ENCODE measurements at regions not wholly inside any gene's neighbourhood (a gene's known extent, or its start where the extent isn't known, plus 50 kb on each side); places are given as distances from the start of the nearest gene placed in this dataset.

DNA sequence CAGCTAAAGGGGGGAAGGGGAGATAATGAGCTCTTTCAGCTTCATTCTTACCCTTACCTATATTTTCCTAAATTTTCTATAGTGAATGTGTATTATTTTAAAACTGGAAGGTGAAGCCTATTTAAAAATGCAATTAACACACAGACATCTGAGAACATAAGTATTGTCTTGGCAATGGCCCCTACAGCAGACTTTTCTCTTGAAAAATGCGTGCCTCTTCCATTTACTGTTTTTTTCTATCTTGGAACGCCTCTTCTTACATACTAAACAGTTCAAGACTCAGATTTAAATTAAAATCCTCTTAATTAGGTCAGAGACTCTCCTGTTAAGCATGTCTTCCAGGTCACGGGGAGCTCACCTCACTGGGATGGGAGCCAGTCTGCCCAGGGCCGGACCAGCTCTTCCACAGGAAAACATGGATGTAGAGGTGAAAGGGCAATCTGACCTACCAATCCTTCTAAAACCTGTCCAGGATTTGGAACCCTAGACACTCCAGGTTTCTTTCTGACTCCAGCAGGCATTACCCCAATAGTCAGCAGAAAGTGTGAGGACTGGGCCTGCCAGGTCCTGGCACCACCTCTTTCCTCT, 137.3 kb downstream of the ZNF281 start:
- 85 to 92% methylated on average over 4 of the region's 4 CpGs for WGBS, 2 donors
- no peak for DNase-seq
- TF ChIP-seq, protein P1, sequence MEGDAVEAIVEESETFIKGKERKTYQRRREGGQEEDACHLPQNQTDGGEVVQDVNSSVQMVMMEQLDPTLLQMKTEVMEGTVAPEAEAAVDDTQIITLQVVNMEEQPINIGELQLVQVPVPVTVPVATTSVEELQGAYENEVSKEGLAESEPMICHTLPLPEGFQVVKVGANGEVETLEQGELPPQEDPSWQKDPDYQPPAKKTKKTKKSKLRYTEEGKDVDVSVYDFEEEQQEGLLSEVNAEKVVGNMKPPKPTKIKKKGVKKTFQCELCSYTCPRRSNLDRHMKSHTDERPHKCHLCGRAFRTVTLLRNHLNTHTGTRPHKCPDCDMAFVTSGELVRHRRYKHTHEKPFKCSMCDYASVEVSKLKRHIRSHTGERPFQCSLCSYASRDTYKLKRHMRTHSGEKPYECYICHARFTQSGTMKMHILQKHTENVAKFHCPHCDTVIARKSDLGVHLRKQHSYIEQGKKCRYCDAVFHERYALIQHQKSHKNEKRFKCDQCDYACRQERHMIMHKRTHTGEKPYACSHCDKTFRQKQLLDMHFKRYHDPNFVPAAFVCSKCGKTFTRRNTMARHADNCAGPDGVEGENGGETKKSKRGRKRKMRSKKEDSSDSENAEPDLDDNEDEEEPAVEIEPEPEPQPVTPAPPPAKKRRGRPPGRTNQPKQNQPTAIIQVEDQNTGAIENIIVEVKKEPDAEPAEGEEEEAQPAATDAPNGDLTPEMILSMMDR (IDR thresholded peaks at IDR 0.05), result no peak
- H3K9me3 ChIP-seq, result no peaks in the 10 kb centered on the region
- intact Hi-C loops (cut with DNase I), result loop anchor here in 2 of 10 donors (10.0 kb wide), 2 partner anchors 128 to 212 kb away; no protein-coding TSS in a partner anchor
- no peaks in the 10 kb centered on the region for H3K27me3 ChIP-seq
- H3K27ac ChIP-seq, result no peak overlapping the region
- no peak overlapping the region for H3K4me3 ChIP-seq
- no peaks in the 10 kb centered on the region for H3K36me3 ChIP-seq
- no peak for ATAC-seq
- H3K4me1 ChIP-seq, result peaks cover 0 to 9% (median 0%) of the 10 kb centered on the region in 9 donors

DNA sequence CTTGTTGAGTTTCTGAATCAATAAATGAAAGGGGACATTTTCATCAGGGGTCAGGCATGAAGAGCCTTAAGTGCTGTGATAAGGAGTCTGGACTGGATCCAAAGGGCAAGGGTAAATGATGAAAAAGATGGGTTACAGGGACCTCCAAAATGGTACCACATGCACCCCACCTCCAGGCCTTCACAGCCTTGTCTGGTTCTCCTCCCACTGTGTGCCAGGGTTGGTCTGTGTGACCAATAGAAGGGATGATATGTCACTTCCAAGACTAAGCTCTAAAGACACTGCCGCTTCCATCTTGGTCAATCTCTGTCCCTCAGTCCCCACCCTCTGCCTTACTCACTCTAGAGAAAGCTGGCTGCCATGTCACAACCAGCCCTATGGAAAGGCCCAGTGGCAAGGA, 140.6 kb downstream of the ZNF281 start:
- H3K4me3 ChIP-seq, result no peak overlapping the region
- H3K9me3 ChIP-seq, result no peaks in the 10 kb centered on the region
- TF ChIP-seq, protein P1 (IDR thresholded peaks at IDR 0.05), result no peak
- DNase-seq, result no peak
- H3K27ac ChIP-seq, result no peak overlapping the region
- 97 to 100% methylated on average over 1 of the region's 1 CpG for WGBS, 2 donors
- H3K36me3 ChIP-seq, result no peaks in the 10 kb centered on the region
- ATAC-seq, result no peak
- no peaks in the 10 kb centered on the region for H3K27me3 ChIP-seq
- H3K4me1 ChIP-seq, result no peaks in the 10 kb centered on the region
- intact Hi-C loops (cut with DNase I), result no loop called here

DNA sequence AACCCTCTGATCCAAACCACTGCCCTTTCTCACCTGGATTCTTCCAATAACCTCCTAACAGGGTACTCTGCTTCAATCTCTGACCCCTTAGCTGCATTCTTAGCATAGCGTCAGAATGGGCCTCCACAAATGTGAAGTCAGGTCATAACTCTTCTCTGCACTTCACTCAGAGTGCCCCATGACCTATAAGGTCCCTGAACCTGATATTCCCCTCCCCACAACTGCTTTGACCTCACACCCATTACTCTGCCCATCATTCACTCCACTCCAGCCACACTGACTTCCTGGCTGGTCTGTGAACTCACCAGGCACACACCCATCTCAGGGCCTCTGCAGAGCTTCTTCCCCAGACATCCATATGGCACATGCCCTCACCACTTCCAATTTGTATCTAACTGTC, 141.9 kb downstream of the ZNF281 start:
- Histone ChIP-seq H3K27me3 (no peaks in the 10 kb centered on the region), H3K4me1 (no peaks in the 10 kb centered on the region), H3K36me3 (no peaks in the 10 kb centered on the region), H3K27ac (no peak overlapping the region), H3K4me3 (no peak overlapping the region), H3K9me3 (no peaks in the 10 kb centered on the region)
- intact Hi-C loops (cut with DNase I), result no loop called here
- 86 to 100% methylated on average over 1 of the region's 1 CpG for WGBS, 2 donors
- DNase-seq, result no peak
- TF ChIP-seq, protein P1 (IDR thresholded peaks at IDR 0.05), result no peak
- ATAC-seq, result no peak

DNA sequence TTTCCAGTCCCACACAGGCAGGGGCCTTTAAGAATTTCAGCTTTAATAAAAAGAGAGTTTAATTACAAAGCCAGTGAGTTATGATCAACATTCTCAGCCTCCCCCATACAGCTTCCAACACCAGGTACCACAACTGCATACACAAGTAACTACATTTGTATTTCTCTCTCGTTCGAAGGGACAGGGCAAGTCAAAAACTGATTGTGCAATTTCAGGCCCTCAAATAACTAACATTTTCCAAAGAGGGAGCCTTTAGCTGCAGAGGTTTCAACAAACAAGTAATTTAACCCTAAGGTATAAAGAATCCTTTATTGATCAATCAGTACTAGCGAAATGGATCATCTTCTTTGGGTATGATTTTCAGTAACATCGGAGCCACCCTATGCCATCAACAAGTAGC, 142.4 kb downstream of the ZNF281 start:
- no peak overlapping the region for H3K27ac ChIP-seq
- H3K9me3 ChIP-seq, result no peaks in the 10 kb centered on the region
- no peaks in the 10 kb centered on the region for H3K4me1 ChIP-seq
- DNase-seq, result no peak
- intact Hi-C loops (cut with DNase I), result no loop called here
- no peak for ATAC-seq
- H3K36me3 ChIP-seq, result no peaks in the 10 kb centered on the region
- TF ChIP-seq, protein P1 (IDR thresholded peaks at IDR 0.05), result no peak
- 94 to 95% methylated on average over 4 of the region's 4 CpGs for WGBS, 2 donors
- H3K27me3 ChIP-seq, result no peaks in the 10 kb centered on the region
- H3K4me3 ChIP-seq, result no peak overlapping the region
